HS-5 (cell line): ENCODE measurements at regions not wholly inside any gene's neighbourhood (a gene's known extent, or its start where the extent isn't known, plus 50 kb on each side); places are given as distances from the start of the nearest gene placed in this dataset.

Source experiments
- DNase-seq: peaks from one replicate; pipeline ENCODE4 v3.0.0-alpha.2; 2012; ENCODE audit warnings: low read depth

GRCh38 chr21:28654406-28654805, 338.3 kb downstream of the LTN1 start:
- DNase-seq = no peak

GRCh38 chr21:28644762-28645161, 347.9 kb downstream of the LTN1 start:
- no peak for DNase-seq

GRCh38 chr21:28642891-28643290, 349.8 kb downstream of the LTN1 start:
- DNase-seq = no peak

- no peak for DNase-seq
Measured at GRCh38 chr21:28641731-28642130, 350.9 kb downstream of the LTN1 start.

- DNase-seq = no peak
Measured at GRCh38 chr21:28640326-28640725, 352.4 kb downstream of the LTN1 start.

- no peak for DNase-seq
Measured at GRCh38 chr21:28639737-28640136, 352.9 kb downstream of the LTN1 start.

GRCh38 chr21:28636752-28637691, 355.7 kb downstream of the LTN1 start:
- peak; percentile 93 for DNase-seq

- DNase-seq = no peak
Measured at GRCh38 chr21:28635541-28635940, 357.1 kb downstream of the LTN1 start.

- DNase-seq = peak; percentile 65
Measured at GRCh38 chr21:28633839-28634555, 358.7 kb downstream of the LTN1 start.

- peak; percentile 36 for DNase-seq
Measured at GRCh38 chr21:28632755-28633408, 359.8 kb downstream of the LTN1 start.

- DNase-seq = no peak
Measured at GRCh38 chr21:28627691-28628090, 365.0 kb downstream of the LTN1 start.

GRCh38 chr21:28627261-28627660, 365.4 kb downstream of the LTN1 start:
- no peak for DNase-seq

- no peak for DNase-seq
Measured at GRCh38 chr21:28624626-28625025, 368.1 kb downstream of the LTN1 start.

GRCh38 chr21:28617300-28617699, 375.4 kb downstream of the LTN1 start:
- DNase-seq = no peak

GRCh38 chr21:28615276-28615675, 377.4 kb downstream of the LTN1 start:
- DNase-seq = peak; percentile 29

GRCh38 chr21:28614791-28615190, 377.9 kb downstream of the LTN1 start:
- DNase-seq = no peak

GRCh38 chr21:28608646-28609045, 384.0 kb downstream of the LTN1 start:
- no peak for DNase-seq

GRCh38 chr21:28607545-28607944, 385.1 kb downstream of the LTN1 start:
- no peak for DNase-seq

GRCh38 chr21:28604946-28605537, 387.6 kb downstream of the LTN1 start:
- DNase-seq = no peak

- DNase-seq = no peak
Measured at GRCh38 chr21:28602546-28602945, 390.1 kb downstream of the LTN1 start.

GRCh38 chr21:28598214-28598613, 394.5 kb downstream of the LTN1 start:
- DNase-seq = no peak

- no peak for DNase-seq
Measured at GRCh38 chr21:28592205-28592865, 400.3 kb downstream of the LTN1 start.
